ENCODE measurements at regions not wholly inside any gene's neighbourhood (a gene's known extent, or its start where the extent isn't known, plus 50 kb on each side); places are given as distances from the start of the nearest gene placed in this dataset.

GRCh38 chr2:103219398-103219797 lies 457.6 kb downstream of the TMEM182 start:
- no peak for TF ChIP-seq CTCF (IDR thresholded peaks at IDR 0.05; ENCODE audit: low read depth, low read length, missing input control)
- no peak for TF ChIP-seq EGR1 (IDR thresholded peaks at IDR 0.05; ENCODE audit: low read depth in 2 of 2)
- TF ChIP-seq FOXA1 (IDR thresholded peaks at IDR 0.05) = no peak
- no peak for TF ChIP-seq TAF1 (conservative IDR thresholded peaks at IDR 0.05)
- no peak for TF ChIP-seq NR2F2 (IDR thresholded peaks at IDR 0.05)
- no peak for TF ChIP-seq MAX (IDR thresholded peaks at IDR 0.05)
- no peak for TF ChIP-seq ATF3 (IDR thresholded peaks at IDR 0.05)
- no peak for TF ChIP-seq HNF4A (conservative IDR thresholded peaks at IDR 0.05)
- no peak for TF ChIP-seq FOXA2 (IDR thresholded peaks at IDR 0.05)
- TF ChIP-seq JUND (IDR thresholded peaks at IDR 0.05) = no peak
- no peak for TF ChIP-seq REST (IDR thresholded peaks at IDR 0.05)
- TF ChIP-seq GABPA (IDR thresholded peaks at IDR 0.05 in 1 of 2, conservative IDR thresholded peaks at IDR 0.05 in 1 of 2) = no peak
- TF ChIP-seq RAD21 (IDR thresholded peaks at IDR 0.05) = no peak
